IPS-18a (cell line): ENCODE measurements at regions not wholly inside any gene's neighbourhood (a gene's known extent, or its start where the extent isn't known, plus 50 kb on each side); places are given as distances from the start of the nearest gene placed in this dataset.

Experiments used
- H3K27ac ChIP-seq: one replicate; pipeline ENCODE4 v1.5.1; 2013; ENCODE audit warnings: low read length
- H3K27me3 ChIP-seq: one replicate; pipeline ENCODE4 v1.6.1; 2013; ENCODE audit warnings: mild to moderate bottlenecking, low read length; ENCODE audit not compliant: control insufficient read depth, insufficient read depth
- H3K36me3 ChIP-seq: one replicate; pipeline ENCODE4 v1.6.1; 2013; ENCODE audit warnings: low read depth, low read length; ENCODE audit not compliant: control insufficient read depth
- H3K4me1 ChIP-seq: one replicate; pipeline ENCODE4 v1.6.1; 2013; ENCODE audit warnings: low read depth, low read length; ENCODE audit not compliant: control insufficient read depth
- H3K4me3 ChIP-seq: one replicate; pipeline ENCODE4 v1.5.1; 2013; ENCODE audit warnings: low read length
- H3K9ac ChIP-seq: one replicate; pipeline ENCODE4 v1.6.1; 2013; ENCODE audit warnings: mild to moderate bottlenecking, low read length, moderate library complexity
- H3K9me3 ChIP-seq: one replicate; pipeline ENCODE4 v1.6.1; 2013; ENCODE audit warnings: low read depth, low read length; ENCODE audit not compliant: control insufficient read depth

DNA sequence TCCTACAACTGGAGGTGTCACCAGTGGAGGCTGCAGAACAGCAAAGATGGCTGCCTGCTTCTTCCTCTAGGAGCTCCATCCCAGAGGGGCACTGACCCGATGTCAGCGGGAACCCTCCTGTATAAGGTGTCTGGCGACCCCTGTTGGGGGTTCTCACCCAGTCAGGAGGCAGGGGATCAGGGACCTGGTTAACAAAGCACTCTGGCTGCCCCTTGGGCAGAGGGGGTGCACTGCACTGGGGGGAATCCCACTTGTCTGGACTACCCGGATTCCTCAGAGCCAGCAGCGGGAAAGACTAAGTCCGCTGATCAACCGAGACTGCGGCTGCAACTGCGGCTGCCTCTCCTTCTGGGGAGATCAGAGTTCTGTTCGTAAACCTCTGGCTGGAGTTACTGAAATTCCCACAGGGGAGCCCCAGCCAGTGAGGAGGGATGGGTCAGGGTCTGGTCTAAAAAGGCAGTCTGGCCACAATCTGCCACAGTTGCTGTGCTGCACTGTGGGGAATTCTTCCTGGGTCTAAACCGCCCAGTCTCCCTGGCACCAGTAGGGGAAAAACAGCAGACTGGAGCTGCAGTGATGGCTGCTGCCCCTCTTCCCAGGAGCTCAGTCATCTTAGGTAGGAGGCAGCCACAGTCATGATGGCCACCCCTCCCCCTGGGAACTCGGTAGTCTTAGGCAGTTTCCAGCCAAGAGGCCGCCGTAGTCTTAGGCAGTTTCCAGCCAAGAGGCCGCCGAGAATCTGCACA is 213.4 kb downstream of the CYB561 start:
- no peak overlapping the region for H3K9ac ChIP-seq
- H3K9me3 ChIP-seq = no peaks in the 10 kb centered on the region
- H3K4me3 ChIP-seq = no peak overlapping the region
- no peaks in the 10 kb centered on the region for H3K4me1 ChIP-seq
- no peaks in the 10 kb centered on the region for H3K36me3 ChIP-seq
- H3K27me3 ChIP-seq = no peaks in the 10 kb centered on the region
- no peak overlapping the region for H3K27ac ChIP-seq

DNA sequence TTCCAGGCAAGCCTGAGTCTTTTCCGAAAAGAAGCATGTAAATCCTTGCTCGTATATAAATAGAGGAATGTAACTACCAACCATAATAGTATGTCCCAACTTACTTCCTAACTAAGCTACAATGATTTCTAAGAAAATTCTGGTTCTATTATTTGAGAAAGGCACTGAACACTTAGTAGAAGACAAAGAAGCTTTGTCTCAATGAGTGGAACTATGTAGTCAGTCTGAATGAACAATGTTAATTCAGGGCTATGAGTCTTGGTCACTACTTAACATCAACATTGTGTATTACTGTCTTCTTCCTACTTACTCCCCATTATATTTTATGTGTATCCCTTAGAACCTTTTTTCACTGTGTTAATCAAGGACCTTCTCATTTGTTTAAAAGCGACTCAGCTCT is 206.0 kb downstream of the CYB561 start:
- Histone ChIP-seq H3K4me3 (no peak overlapping the region), H3K9me3 (no peaks in the 10 kb centered on the region), H3K36me3 (no peaks in the 10 kb centered on the region), H3K27me3 (no peaks in the 10 kb centered on the region), H3K4me1 (no peaks in the 10 kb centered on the region), H3K9ac (no peak overlapping the region), H3K27ac (no peak overlapping the region)

DNA sequence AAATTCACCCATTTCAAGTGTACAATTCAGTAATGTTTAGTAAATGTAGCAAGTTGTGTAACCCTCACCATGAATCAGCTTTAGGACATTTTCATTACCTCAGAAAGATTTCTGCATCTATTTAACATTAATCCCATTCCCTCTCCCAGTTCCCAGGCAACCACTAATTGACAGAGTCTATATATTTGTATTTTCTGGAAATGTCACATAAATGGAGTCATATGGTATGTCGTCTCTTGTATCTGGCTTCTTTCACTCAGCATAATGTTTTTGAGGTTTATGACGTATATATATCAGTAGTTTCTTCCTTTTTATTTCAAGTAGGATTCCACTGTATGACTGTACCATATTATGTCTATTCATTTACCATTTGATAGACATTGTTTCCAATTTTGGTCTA is 199.8 kb downstream of the CYB561 start:
- H3K27me3 ChIP-seq = no peaks in the 10 kb centered on the region
- H3K4me1 ChIP-seq = no peaks in the 10 kb centered on the region
- H3K36me3 ChIP-seq = no peaks in the 10 kb centered on the region
- H3K4me3 ChIP-seq = no peak overlapping the region
- no peaks in the 10 kb centered on the region for H3K9me3 ChIP-seq
- H3K9ac ChIP-seq = no peak overlapping the region
- no peak overlapping the region for H3K27ac ChIP-seq

DNA sequence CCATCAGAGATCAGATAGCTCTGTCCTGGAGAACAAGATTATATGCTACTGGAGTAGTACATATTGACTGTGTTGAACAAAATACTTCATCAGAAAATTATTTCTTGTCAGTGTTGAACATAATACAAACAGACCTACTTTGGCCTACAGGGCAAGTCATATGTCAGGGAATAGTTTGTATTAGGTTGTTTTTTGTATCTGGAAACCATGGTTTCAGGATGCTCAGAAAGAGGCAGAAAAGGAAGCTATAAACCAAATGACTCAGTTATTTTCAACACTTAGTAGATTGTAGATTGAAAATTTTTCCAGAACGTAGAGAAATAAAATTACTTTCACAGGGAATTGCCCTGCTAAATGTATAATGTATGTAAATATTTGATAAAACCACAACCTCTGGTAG is 198.4 kb downstream of the CYB561 start:
- Histone ChIP-seq H3K36me3 (no peaks in the 10 kb centered on the region), H3K27me3 (no peaks in the 10 kb centered on the region), H3K4me3 (no peak overlapping the region), H3K4me1 (no peaks in the 10 kb centered on the region), H3K9me3 (no peaks in the 10 kb centered on the region), H3K9ac (no peak overlapping the region), H3K27ac (no peak overlapping the region)

DNA sequence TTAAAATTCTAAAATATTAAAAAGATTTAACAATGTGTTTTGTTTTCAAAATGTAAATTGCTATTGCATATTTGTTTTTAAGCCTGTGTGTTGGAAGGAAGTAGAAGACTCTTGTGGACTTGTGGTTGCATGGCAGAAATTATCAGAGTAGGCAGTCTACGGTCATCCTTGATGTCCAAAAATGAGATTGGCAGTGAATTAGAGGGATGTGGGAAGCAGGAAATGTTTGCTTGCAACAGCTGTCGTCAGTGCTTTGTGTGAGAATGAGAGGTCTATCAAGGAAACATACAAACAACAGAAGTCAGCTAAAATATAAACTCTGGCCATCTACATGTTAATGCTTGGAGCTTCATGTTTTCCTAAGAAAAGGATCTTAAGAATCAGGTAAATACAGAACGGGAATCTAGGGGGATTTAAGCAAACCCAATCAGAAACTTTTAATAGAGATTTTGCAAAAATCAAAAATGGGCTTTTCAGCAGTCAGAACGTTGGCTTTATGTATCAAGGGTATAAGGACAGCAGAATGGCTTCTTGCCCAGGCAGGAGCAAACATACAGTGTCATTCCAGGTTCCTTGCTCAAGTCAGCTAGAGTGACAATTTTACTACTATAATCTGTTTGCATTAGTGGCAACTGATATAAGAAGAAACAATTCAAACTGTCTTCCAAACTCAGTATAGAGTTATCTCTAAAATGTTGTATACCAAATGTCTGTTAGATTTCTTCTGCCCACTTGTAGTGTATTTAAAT is 196.7 kb downstream of the CYB561 start:
- Histone ChIP-seq H3K4me1 (no peaks in the 10 kb centered on the region), H3K36me3 (no peaks in the 10 kb centered on the region), H3K4me3 (no peak overlapping the region), H3K27ac (no peak overlapping the region), H3K9ac (no peak overlapping the region), H3K27me3 (no peaks in the 10 kb centered on the region), H3K9me3 (no peaks in the 10 kb centered on the region)

DNA sequence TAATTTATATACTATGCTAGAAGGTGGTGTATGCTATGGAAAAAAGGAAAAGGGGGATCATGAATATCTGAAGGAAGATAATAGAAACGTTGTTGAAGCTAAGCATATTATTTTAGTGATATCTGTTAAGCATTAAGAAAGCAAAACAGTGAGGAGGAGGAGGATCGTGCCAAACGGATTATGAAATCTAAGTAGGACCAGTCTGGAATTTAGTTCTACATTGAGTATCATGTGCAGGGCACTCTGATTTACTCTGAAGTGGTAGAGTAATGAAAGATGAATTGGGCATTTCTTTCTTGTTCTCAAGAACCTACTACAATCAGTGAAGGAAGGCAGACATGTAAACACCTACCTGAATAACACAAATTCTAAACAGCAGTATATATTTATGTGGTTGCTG is 195.3 kb downstream of the CYB561 start:
- H3K4me3 ChIP-seq = no peak overlapping the region
- no peaks in the 10 kb centered on the region for H3K36me3 ChIP-seq
- H3K9ac ChIP-seq = no peak overlapping the region
- no peaks in the 10 kb centered on the region for H3K9me3 ChIP-seq
- H3K27me3 ChIP-seq = no peaks in the 10 kb centered on the region
- H3K4me1 ChIP-seq = no peaks in the 10 kb centered on the region
- H3K27ac ChIP-seq = no peak overlapping the region

DNA sequence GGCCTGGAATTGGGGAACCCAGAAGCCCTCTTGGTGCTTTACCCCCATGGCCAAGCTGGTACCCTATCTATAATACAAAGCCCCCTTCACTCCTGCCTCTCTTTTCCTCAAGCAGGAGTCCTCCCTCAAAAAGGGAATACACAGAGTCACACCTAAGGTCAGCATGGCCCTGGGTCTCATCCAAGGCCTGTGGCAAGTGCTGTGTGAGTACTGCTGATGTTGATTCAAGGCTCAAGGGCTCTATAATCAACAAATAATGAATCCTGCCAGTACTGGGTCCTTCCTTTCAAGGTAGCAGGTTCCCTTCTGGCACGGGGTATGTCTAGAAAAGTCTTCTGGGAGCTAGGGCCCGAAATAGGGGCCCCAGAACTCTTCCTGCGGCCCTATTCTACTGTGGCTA is 187.3 kb downstream of the CYB561 start:
- no peaks in the 10 kb centered on the region for H3K27me3 ChIP-seq
- no peak overlapping the region for H3K27ac ChIP-seq
- H3K4me1 ChIP-seq = no peaks in the 10 kb centered on the region
- no peaks in the 10 kb centered on the region for H3K9me3 ChIP-seq
- H3K9ac ChIP-seq = no peak overlapping the region
- no peaks in the 10 kb centered on the region for H3K36me3 ChIP-seq
- no peak overlapping the region for H3K4me3 ChIP-seq

DNA sequence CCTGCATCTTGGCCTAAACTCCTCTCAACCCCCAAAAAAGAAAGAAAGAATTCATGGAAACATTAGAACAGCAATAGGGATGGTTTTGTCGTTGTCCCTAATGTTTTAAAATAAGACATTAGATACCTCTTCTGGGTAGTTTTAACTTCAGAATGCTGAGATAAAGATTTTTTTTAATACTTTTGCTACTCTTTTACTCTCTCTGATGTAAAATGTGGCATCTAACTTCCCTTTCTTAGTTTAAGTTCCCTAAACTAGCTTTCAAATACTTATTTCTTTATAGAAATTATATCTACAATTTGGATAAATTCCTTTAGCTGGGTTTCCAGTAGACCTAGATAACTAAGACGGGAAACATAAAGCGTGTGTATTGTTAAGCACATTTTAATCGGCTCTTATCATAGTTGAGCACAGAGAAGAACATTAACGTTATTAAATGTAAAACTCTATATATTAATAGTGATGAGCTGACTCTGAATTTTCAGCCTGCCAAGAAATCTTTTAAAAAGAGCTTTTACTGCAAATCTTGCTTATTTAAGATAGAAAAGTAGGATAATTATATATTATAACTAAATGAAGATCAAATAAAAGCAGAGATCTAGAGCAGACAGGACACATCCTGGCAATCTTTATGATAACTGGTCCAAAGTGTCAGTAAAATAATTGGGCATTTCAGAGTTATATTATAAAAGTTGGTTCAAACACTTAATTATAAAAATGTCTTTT is 183.2 kb downstream of the CYB561 start:
- Histone ChIP-seq H3K9ac (no peak overlapping the region), H3K4me3 (no peak overlapping the region), H3K4me1 (no peaks in the 10 kb centered on the region), H3K9me3 (no peaks in the 10 kb centered on the region), H3K36me3 (no peaks in the 10 kb centered on the region), H3K27me3 (no peaks in the 10 kb centered on the region), H3K27ac (no peak overlapping the region)

DNA sequence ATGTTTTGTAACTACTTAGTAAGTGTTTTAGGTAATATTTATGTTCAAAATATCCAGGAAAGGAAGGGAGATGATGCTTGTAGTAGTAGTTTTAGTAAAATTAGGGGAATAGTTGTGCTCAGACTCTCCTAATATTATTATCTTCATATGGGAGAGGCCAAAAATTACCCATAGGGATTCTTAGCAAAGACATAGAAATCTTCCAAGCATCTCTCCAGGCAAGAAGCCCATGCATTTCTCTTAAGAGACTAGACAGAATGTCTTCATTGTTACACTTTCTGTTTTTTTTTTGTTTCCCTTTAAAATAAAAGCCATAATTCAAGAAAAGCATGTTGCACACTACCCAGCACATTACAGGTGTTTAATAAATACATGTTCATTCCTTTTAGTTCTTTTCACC is 180.6 kb downstream of the CYB561 start:
- Histone ChIP-seq H3K4me3 (no peak overlapping the region), H3K4me1 (no peaks in the 10 kb centered on the region), H3K9ac (no peak overlapping the region), H3K9me3 (no peaks in the 10 kb centered on the region), H3K27ac (no peak overlapping the region), H3K36me3 (no peaks in the 10 kb centered on the region), H3K27me3 (no peaks in the 10 kb centered on the region)

DNA sequence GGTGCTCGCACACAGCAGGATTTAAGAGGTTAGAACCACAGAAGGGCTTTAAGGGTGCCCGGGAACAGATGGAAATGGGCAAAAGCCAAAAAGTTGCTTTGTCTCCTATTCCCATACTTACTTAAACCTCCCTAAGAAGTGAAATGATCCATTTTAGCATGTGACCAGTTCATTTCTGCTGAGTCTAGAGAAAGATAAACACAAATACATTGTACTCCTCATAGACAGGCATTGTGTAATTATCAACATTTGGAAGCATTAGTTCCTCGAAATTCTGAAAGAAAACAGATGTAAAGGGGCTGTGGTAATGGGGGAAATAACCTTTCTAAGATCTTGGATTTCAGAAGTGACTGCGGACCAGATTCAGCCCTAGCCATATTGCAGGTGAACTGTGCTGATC is 178.3 kb downstream of the CYB561 start:
- H3K4me3 ChIP-seq = no peak overlapping the region
- H3K27me3 ChIP-seq = no peaks in the 10 kb centered on the region
- no peaks in the 10 kb centered on the region for H3K36me3 ChIP-seq
- H3K27ac ChIP-seq = no peak overlapping the region
- H3K9ac ChIP-seq = no peak overlapping the region
- H3K9me3 ChIP-seq = no peaks in the 10 kb centered on the region
- H3K4me1 ChIP-seq = no peaks in the 10 kb centered on the region

DNA sequence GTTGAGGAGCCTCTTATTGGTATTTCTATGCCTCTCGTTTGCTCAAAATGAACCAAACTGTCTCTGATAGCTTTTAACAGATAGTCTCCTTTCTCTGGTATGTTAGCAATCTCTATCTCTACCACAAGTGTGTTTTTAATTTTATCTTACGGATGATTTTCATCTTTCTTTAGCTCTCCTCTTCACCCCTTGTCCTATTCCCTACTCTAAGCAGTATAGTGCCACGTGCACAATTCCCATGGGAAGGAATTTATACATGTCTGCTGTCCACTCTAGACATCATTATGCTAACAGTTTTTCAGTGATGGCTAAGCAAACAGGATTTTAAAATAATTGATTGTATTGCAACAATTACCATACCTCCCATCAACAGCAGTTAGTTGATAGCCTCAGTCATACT is 177.3 kb downstream of the CYB561 start:
- Histone ChIP-seq H3K4me1 (peaks cover 4% of the 10 kb centered on the region), H3K4me3 (no peak overlapping the region), H3K27me3 (no peaks in the 10 kb centered on the region), H3K36me3 (no peaks in the 10 kb centered on the region), H3K27ac (no peak overlapping the region), H3K9me3 (no peaks in the 10 kb centered on the region), H3K9ac (no peak overlapping the region)
